ENCODE measurements at regions not wholly inside any gene's neighbourhood (a gene's known extent, or its start where the extent isn't known, plus 50 kb on each side); places are given as distances from the start of the nearest gene placed in this dataset.

- no peaks in the 10 kb centered on the region for H4K20me1 ChIP-seq (ENCODE audit: control insufficient read depth, insufficient read depth)
- H3K9ac ChIP-seq (ENCODE audit: control insufficient read depth, insufficient read depth, low read length) = no peak overlapping the region
- no peaks in the 10 kb centered on the region for H3K27me3 ChIP-seq (replicated peaks in 1 of 2; ENCODE audit: control insufficient read depth in 2 of 2, insufficient read depth in 2 of 2, low read length in 1 of 2)
- no TSS peak for BruUV-seq (replicated peaks)
- ChIA-PET RAD21 (ENCODE audit: unreplicated experiment) (no interaction called here), SMC1A (ENCODE audit: uncharacterized antibody, unreplicated experiment) (interaction anchor here (0.7 kb wide), 1 partner anchor 21 kb away, joined by 3 read pairs; no protein-coding TSS in a partner anchor), POLR2A (no interaction called here), CTCF (no interaction called here)
- FAIRE-seq = no peak
- H3K9me3 ChIP-seq (replicated peaks; ENCODE audit: control insufficient read depth, insufficient read depth, low read length) = no peaks in the 10 kb centered on the region
- H3K27ac ChIP-seq (ENCODE audit: control insufficient read depth, insufficient read depth) = no peak overlapping the region
- no peak overlapping the region for H2AFZ ChIP-seq (ENCODE audit: control insufficient read depth, low read depth, low read length)
- no peak overlapping the region for H3K4me3 ChIP-seq
- no peak for DNase-seq (ENCODE audit: low read depth, low spot score)
- 0% methylated on average over 2 of the region's 2 CpGs for WGBS (ENCODE audit: insufficient coverage, insufficient replicate concordance, low lambda C conversion rate, missing lambda C conversion rate)
- TF ChIP-seq SRF (IDR thresholded peaks at IDR 0.05; ENCODE audit: low read depth in 2 of 2, low read length in 2 of 2) (no peak), YBX1 (IDR thresholded peaks at IDR 0.05) (no peak), TCF7 (IDR thresholded peaks at IDR 0.05; ENCODE audit: borderline replicate concordance) (no peak), ZZZ3 (IDR thresholded peaks at IDR 0.05; ENCODE audit: control insufficient read depth, insufficient read length, low read depth) (no peak)
- TF ChIP-seq, protein P1, sequence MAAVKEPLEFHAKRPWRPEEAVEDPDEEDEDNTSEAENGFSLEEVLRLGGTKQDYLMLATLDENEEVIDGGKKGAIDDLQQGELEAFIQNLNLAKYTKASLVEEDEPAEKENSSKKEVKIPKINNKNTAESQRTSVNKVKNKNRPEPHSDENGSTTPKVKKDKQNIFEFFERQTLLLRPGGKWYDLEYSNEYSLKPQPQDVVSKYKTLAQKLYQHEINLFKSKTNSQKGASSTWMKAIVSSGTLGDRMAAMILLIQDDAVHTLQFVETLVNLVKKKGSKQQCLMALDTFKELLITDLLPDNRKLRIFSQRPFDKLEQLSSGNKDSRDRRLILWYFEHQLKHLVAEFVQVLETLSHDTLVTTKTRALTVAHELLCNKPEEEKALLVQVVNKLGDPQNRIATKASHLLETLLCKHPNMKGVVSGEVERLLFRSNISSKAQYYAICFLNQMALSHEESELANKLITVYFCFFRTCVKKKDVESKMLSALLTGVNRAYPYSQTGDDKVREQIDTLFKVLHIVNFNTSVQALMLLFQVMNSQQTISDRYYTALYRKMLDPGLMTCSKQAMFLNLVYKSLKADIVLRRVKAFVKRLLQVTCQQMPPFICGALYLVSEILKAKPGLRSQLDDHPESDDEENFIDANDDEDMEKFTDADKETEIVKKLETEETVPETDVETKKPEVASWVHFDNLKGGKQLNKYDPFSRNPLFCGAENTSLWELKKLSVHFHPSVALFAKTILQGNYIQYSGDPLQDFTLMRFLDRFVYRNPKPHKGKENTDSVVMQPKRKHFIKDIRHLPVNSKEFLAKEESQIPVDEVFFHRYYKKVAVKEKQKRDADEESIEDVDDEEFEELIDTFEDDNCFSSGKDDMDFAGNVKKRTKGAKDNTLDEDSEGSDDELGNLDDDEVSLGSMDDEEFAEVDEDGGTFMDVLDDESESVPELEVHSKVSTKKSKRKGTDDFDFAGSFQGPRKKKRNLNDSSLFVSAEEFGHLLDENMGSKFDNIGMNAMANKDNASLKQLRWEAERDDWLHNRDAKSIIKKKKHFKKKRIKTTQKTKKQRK (IDR thresholded peaks at IDR 0.05; ENCODE audit: low read depth, low read length) = no peak
- no peak overlapping the region for H3K4me2 ChIP-seq (ENCODE audit: control insufficient read depth, insufficient read depth)
- no peaks in the 10 kb centered on the region for H3K79me2 ChIP-seq (ENCODE audit: control insufficient read depth, insufficient read depth, low read length)
- no peaks in the 10 kb centered on the region for H3K36me3 ChIP-seq (ENCODE audit: control insufficient read depth in 2 of 2, insufficient read depth in 2 of 2, low read length in 1 of 2)
- no peaks in the 10 kb centered on the region for H3K4me1 ChIP-seq (ENCODE audit: control insufficient read depth, insufficient read depth, low read length)
- intact Hi-C loops (cut with micrococcal nuclease; ENCODE audit: unreplicated experiment) (no loop called here), in situ Hi-C loops (cut with MboI) (no loop called here)
- no peak for ATAC-seq
Measured at GRCh38 chr4:83873996-83874395, 338.1 kb downstream of the GPAT3 start.
